B cell (primary cell): ENCODE measurements at regions not wholly inside any gene's neighbourhood (a gene's known extent, or its start where the extent isn't known, plus 50 kb on each side); places are given as distances from the start of the nearest gene placed in this dataset.

ENCODE experiments used
- ATAC-seq: fragments of 200-7000 bp; cut with Tn5 transposase; one replicate; pipeline ENCODE4 v1.10.0; 2021; ENCODE audit warnings: low read depth, mild to moderate bottlenecking, moderate number of reproducible peaks, moderate library complexity
- CTCF ChIA-PET: fragments of 350-600 bp; sonication (Branson Sonifier 250); formaldehyde crosslinking; loops from one replicate; lab custom pipeline; 2021; ENCODE audit warnings: antibody characterized with exemption, inconsistent platforms; lab: Charles Lee
- POLR2A ChIA-PET: fragments of 350-600 bp; sonication (Branson Sonifier 250); formaldehyde crosslinking; loops from one replicate; lab custom pipeline; 2021; ENCODE audit warnings: antibody characterized with exemption; lab: Charles Lee
- DNase-seq: peaks from one replicate; pipeline ENCODE4 v3.0.0; 2013
- H2AFZ ChIP-seq: 2 replicates; pipeline ENCODE4 v1.6.1; 2012; ENCODE audit warnings: mild to moderate bottlenecking, low read depth, low read length; ENCODE audit not compliant: insufficient read depth, poor library complexity, severe bottlenecking
- H3K27ac ChIP-seq, 2 donors: 1 replicate in 1 of 2; 2 replicates in 1 of 2; pipeline ENCODE4 v1.5.1; 2012 to 2013; ENCODE audit warnings: low read length in 2 of 2, mild to moderate bottlenecking in 2 of 2, moderate library complexity in 1 of 2
- H3K27me3 ChIP-seq, 4 experiments: fragments of 200-600 bp in 1 of 4; sonication (generic) in 1 of 4; replicated peaks in 1 of 4; 1 replicate in 2 of 4; 2 replicates in 2 of 4; pipeline versions ENCODE4 v1.6.1 to v1.7.0; 2013 to 2016; ENCODE audit warnings: low read length in 3 of 4, mild to moderate bottlenecking in 2 of 4, mixed read lengths in 1 of 4, moderate library complexity in 1 of 4; ENCODE audit not compliant: insufficient read depth in 4 of 4, control insufficient read depth in 3 of 4; ENCODE audit errors: control extremely low read depth in 1 of 4
- H3K36me3 ChIP-seq, 2 experiments: replicated peaks in 1 of 2; 1 replicate in 1 of 2; 2 replicates in 1 of 2; pipeline versions ENCODE4 v1.6.1 to v1.7.1; 2013; ENCODE audit warnings: low read length in 1 of 2; ENCODE audit not compliant: insufficient read depth in 2 of 2, control insufficient read depth in 1 of 2; ENCODE audit errors: control extremely low read depth in 1 of 2, extremely low read depth in 1 of 2
- H3K4me1 ChIP-seq, 2 donors: fragments of 200-600 bp in 1 of 2; sonication (generic) in 1 of 2; 1 replicate in 1 of 2; 2 replicates in 1 of 2; pipeline versions ENCODE4 v1.5.1 to v1.6.1; 2013 to 2017; ENCODE audit warnings: low read length in 2 of 2; ENCODE audit not compliant: control insufficient read depth in 2 of 2, insufficient read depth in 2 of 2
- H3K4me2 ChIP-seq: replicated peaks from 2 replicates; pipeline ENCODE3; 2012; ENCODE audit warnings: mild to moderate bottlenecking, low read depth, low read length; ENCODE audit not compliant: poor library complexity, severe bottlenecking
- H3K4me3 ChIP-seq, 5 experiments: fragments of 200-600 bp in 1 of 5; sonication (generic) in 1 of 5; 1 replicate in 3 of 5; 2 replicates in 2 of 5; pipeline versions ENCODE4 v1.5.1 to v1.7.0; 2011 to 2016; ENCODE audit warnings: low read length in 4 of 5, mild to moderate bottlenecking in 4 of 5, low read depth in 2 of 5, control low read depth in 1 of 5, moderate library complexity in 1 of 5; ENCODE audit not compliant: insufficient read depth in 1 of 5; ENCODE audit errors: control extremely low read depth in 1 of 5, extremely low read depth in 1 of 5
- H3K79me2 ChIP-seq: fragments of 200-600 bp; sonication (generic); one replicate; pipeline ENCODE4 v1.6.0; 2016; ENCODE audit warnings: low read length; ENCODE audit not compliant: control insufficient read depth, insufficient read depth
- H3K9ac ChIP-seq: fragments of 200-600 bp; sonication (generic); 2 replicates; pipeline ENCODE4 v1.6.1; 2017; ENCODE audit warnings: mild to moderate bottlenecking, low read length, moderate library complexity
- H3K9me3 ChIP-seq, 3 donors: one replicate each; pipeline versions ENCODE4 v1.6.1 to v1.7.1; 2013; ENCODE audit warnings: low read length in 2 of 3; ENCODE audit not compliant: control insufficient read depth in 2 of 3, insufficient read depth in 1 of 3; ENCODE audit errors: control extremely low read depth in 1 of 3
- H4K20me1 ChIP-seq: 2 replicates; pipeline ENCODE4 v1.6.0; 2012; ENCODE audit warnings: mild to moderate bottlenecking, low read length; ENCODE audit not compliant: insufficient read depth, control insufficient read depth, poor library complexity, severe bottlenecking
- H3K27ac Mint-ChIP-seq: one replicate; pipeline ENCODE4 v1.8.0; 2021; ENCODE audit warnings: mixed read lengths
- H3K27me3 Mint-ChIP-seq: one replicate; pipeline ENCODE4 v1.8.0; 2021; ENCODE audit warnings: mixed read lengths
- H3K4me1 Mint-ChIP-seq: one replicate; pipeline ENCODE4 v1.8.0; 2021; ENCODE audit warnings: mixed read lengths
- H3K4me3 Mint-ChIP-seq: one replicate; pipeline ENCODE4 v1.8.0; 2021; ENCODE audit warnings: mixed read lengths
- H3K9me3 Mint-ChIP-seq: one replicate; pipeline ENCODE4 v1.8.0; 2022; ENCODE audit warnings: mixed read lengths; ENCODE audit not compliant: insufficient read depth
- EZH2 ChIP-seq: IDR thresholded peaks from 2 replicates; pipeline ENCODE4 v1.6.1; 2012; ENCODE audit warnings: borderline replicate concordance, low read depth, mild to moderate bottlenecking, moderate library complexity, low read length; ENCODE audit not compliant: insufficient read depth, poor library complexity, severe bottlenecking
- WGBS: methylation state at CpG from one replicate; pipeline ENCODE4 v1.1.5; 2013; ENCODE audit warnings: missing lambda C conversion rate; ENCODE audit not compliant: insufficient coverage; 5-methylcytosine and 5-hydroxymethylcytosine counted together
- intact Hi-C: fragments of 100-400 bp; cut with micrococcal nuclease; formaldehyde crosslinking; loops from one replicate; pipeline ENCODE4 v1.10.0; 2022
- TF ChIP-seq, protein P1 (sequence below): fragments of 200-600 bp; IDR thresholded peaks from one replicate; pipeline ENCODE4 v1.8.0; 2022; ENCODE audit warnings: antibody characterized with exemption, mild to moderate bottlenecking

DNA sequence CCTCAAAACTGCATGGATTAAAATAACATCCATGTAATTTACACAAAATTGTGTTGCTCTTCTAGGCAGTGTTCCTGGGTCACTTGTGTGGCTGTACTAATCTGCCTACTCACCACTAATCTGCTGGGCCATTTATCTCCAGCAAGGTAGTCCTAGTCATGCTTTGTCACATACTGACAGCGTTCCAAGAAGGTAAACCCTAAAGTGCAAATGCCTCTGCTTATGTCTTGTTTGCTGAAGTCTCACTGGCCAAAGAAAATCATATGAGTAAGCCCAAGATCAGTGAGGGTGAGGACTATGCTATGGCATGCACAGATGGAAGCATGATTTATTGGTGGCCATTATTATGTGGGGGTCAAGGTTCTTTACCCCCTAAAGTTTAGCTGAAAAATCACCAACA, 630.2 kb upstream of the LUZP2 start:
- ATAC-seq (no peak), DNase-seq (no peak)
- Mint-ChIP-seq H3K27me3 (no peaks in the 10 kb centered on the region), H3K4me1 (no peaks in the 10 kb centered on the region), H3K4me3 (no peak overlapping the region), H3K27ac (no peak overlapping the region), H3K9me3 (peaks cover 3% of the 10 kb centered on the region)
- H3K36me3 ChIP-seq = no peaks in the 10 kb centered on the region
- H3K4me1 ChIP-seq = no peaks in the 10 kb centered on the region
- H3K9ac ChIP-seq = no peak overlapping the region
- ChIA-PET POLR2A (no interaction called here), CTCF (no interaction called here)
- no peak for TF ChIP-seq EZH2
- TF ChIP-seq, protein P1, sequence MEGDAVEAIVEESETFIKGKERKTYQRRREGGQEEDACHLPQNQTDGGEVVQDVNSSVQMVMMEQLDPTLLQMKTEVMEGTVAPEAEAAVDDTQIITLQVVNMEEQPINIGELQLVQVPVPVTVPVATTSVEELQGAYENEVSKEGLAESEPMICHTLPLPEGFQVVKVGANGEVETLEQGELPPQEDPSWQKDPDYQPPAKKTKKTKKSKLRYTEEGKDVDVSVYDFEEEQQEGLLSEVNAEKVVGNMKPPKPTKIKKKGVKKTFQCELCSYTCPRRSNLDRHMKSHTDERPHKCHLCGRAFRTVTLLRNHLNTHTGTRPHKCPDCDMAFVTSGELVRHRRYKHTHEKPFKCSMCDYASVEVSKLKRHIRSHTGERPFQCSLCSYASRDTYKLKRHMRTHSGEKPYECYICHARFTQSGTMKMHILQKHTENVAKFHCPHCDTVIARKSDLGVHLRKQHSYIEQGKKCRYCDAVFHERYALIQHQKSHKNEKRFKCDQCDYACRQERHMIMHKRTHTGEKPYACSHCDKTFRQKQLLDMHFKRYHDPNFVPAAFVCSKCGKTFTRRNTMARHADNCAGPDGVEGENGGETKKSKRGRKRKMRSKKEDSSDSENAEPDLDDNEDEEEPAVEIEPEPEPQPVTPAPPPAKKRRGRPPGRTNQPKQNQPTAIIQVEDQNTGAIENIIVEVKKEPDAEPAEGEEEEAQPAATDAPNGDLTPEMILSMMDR = no peak
- WGBS = 80% methylated on average over 1 of the region's 1 CpG
- H2AFZ ChIP-seq = no peak overlapping the region
- no peaks in the 10 kb centered on the region for H3K79me2 ChIP-seq
- H4K20me1 ChIP-seq = no peaks in the 10 kb centered on the region
- intact Hi-C loops = no loop called here
- H3K27ac ChIP-seq = no peak overlapping the region
- H3K4me2 ChIP-seq = no peak overlapping the region
- H3K4me3 ChIP-seq = no peak overlapping the region
- H3K27me3 ChIP-seq = no peaks in the 10 kb centered on the region
- H3K9me3 ChIP-seq = no peaks in the 10 kb centered on the region

DNA sequence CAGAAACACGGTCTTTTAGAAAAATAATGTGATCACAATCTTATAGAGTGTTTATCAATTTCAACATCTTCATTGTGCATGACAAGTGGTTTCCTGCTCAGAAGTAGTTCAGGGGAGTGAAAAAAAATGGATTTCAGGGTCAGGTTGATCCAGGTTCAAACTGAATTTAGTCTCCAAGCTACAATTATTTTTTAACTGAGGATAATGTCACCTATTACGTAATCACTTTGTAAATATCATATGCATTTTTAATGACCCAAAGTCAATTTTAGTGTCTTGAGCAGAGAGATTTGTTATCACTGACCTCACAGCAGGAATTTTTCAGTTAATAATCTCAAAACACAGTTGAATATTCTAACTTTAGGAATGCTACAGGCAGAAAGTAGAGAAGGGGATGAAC, 627.2 kb upstream of the LUZP2 start:
- ChIA-PET POLR2A (no interaction called here), CTCF (no interaction called here)
- Histone ChIP-seq H3K79me2 (no peaks in the 10 kb centered on the region), H3K4me2 (no peak overlapping the region), H3K9me3 (no peaks in the 10 kb centered on the region), H3K27me3 (no peaks in the 10 kb centered on the region), H4K20me1 (no peaks in the 10 kb centered on the region), H3K36me3 (no peaks in the 10 kb centered on the region), H2AFZ (no peak overlapping the region), H3K4me1 (no peaks in the 10 kb centered on the region), H3K27ac (no peak overlapping the region), H3K4me3 (no peak overlapping the region), H3K9ac (no peak overlapping the region)
- TF ChIP-seq EZH2 = no peak
- TF ChIP-seq, protein P1 = no peak
- Mint-ChIP-seq H3K27ac (no peak overlapping the region), H3K27me3 (no peaks in the 10 kb centered on the region), H3K4me3 (no peak overlapping the region), H3K4me1 (no peaks in the 10 kb centered on the region), H3K9me3 (peaks cover 3% of the 10 kb centered on the region)
- no CpG with 5 or more reads among the region's 2 CpGs for WGBS
- intact Hi-C loops = no loop called here
- ATAC-seq = no peak
- DNase-seq = no peak
